NCI-H69 (cell line): ENCODE measurements at regions not wholly inside any gene's neighbourhood (a gene's known extent, or its start where the extent isn't known, plus 50 kb on each side); places are given as distances from the start of the nearest gene placed in this dataset.

Source experiments
- DNase-seq: peaks from one replicate; lab custom pipeline; 2025; lab: John Stamatoyannopoulos, UW

DNA sequence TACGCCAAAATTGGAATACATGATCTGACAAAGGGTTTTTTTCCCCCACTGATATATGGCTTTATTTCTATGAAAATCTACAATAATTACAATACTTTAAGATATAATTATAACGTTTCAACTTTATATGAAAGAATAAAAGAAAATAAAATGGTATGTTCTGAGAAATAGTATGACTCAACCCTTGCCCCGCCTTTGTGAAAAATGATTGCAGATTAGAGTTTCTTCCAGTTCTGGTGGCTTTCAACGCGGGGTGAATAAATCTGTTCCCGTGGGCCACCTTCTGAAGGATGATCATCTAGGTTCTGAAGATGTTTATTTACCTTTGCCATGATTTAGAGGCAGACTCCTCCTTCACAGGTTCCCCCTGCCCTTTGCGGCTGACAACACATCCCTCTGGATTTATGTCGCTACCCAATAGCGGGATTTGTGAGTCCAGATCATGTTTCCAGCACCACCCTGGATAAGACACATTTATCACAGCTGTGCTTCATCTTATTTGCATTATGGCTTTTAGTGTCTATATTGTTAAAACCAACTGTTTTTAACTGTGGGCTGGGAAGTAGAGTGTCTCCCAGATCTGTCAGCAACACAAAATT is 607.0 kb upstream of the KIRREL3 start:
- peak; percentile 91 for DNase-seq

DNA sequence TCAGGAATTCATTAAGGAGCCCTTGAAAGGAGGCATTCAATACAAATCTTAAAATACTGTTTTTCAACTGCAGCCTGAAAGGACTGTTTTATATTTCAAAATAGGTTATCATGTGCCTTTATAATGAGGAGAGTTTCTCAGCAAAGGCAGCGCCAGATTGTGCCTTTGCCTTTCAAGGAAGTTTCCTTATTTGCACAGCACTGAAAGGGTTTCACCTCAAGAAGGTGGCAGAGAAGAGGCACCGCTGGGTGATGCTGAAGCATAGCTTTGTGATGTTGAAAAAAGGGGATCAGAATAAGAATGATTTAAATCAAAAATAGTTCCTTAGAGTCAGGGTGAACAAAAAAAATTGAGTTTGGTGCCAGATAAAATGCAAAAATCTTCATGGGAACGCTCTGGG is 601.0 kb upstream of the KIRREL3 start:
- peak; percentile 61 for DNase-seq

DNA sequence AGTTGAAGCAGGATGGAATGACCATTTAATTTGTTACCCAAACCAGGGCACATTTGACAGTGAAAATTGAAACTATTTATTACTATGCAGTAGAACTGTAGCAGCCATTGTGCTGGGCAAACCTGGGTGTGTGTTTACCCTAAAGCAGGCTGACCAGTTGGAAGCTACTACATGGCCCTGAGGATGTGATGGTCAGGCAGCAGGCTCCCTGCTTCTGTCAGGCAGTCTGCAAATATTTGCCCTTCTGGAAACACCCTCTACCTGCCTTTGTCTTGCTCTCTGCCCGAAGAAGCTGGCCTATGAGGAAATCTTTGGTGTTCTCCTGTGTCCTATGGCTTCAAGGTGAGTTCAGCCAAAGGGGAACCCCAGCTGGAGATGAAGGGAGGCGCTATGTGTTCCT is 600.1 kb upstream of the KIRREL3 start:
- DNase-seq = peak; percentile 82

DNA sequence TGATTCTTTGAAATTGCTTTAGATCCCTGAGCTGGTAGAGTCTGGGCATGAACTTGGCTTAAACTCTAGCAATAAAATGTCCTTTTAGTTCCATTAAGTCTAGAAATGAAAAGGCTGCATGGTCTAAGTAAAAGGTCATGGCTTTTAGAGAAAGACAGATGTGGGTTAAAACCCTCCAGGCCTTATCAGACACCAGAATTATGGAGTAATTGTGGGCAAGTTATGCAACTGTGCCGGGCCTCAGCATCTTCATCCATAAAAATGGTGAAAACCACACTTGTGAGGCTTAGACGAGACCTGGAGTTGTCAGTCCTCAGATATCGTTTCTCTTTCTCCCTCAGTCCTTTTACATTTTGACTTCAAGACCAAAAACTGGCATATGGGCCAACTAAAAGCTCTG is 597.9 kb upstream of the KIRREL3 start:
- DNase-seq = no peak

DNA sequence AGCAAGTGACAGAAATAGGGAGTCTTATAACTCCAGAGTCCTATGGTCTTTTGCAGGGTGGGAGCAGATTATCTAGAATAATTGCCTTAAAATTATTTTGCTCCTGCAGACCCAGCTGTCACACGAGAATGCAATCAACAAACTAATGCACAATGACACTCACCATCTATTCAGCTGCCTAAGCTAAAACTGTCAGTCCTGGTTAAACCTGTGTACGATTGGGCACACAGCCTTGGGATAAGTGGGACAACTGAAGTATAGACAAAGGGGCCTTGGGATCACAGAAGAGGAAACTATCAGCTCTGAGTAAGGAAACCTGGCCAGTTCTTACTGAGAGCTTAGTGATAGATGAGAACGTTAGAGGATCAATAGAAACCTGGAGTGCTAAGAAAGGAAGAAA is 595.9 kb upstream of the KIRREL3 start:
- no peak for DNase-seq

DNA sequence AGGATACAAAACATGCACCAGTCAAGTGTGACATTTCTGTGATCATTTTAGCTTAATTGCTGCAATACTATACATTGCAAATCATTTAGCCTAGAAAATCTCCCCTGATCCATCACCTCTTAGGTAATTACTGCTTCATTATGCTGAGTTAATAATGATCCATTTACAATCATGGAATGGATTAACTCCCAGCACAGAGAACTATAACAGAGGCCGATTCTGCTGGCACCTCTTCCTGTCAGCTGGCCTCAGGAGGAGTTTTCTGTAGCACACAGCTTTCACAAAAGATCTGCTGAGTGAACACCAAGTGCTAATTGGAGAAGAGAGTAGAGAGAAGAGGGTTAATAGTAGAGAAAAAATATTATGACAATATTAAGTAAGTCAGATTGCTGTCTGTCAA is 591.8 kb upstream of the KIRREL3 start:
- DNase-seq = peak; percentile 66

DNA sequence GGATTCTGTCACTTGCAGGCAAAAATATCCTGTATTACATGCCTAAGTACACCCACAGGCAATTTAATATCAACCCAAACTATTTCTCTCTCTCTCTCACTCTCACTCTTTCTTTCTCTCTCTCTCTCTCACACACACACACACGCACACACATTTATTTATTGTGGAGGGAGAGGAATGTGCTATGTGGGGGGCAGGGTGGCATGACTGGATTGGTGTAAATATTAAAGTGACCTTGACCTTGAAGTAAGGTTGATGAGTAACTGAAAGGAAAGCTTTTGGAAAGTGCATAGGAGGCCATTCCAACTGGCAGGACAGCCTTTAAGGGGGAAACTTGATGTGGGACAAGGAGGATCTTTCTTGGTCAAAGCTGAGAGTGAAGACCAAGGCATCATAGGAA is 589.7 kb upstream of the KIRREL3 start:
- no peak for DNase-seq

DNA sequence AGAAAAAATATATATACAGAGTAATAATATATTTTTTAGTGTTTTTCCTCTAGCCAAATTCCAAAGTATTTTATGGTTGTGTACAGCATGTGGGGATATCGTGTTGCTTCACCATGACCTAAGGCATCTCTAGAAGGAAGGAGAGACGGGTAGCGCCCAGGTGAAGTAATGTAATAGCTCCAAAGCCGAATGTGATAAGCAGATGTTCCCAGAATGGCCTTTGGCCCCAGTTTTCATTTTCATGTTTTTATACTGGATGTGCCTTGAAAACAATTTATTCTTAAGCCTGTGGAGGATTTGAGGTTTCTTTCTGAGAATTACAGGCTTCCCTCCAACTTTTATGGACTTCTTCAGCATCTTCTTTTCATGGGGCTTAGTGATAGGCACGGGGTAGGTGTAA is 587.9 kb upstream of the KIRREL3 start:
- DNase-seq = no peak

DNA sequence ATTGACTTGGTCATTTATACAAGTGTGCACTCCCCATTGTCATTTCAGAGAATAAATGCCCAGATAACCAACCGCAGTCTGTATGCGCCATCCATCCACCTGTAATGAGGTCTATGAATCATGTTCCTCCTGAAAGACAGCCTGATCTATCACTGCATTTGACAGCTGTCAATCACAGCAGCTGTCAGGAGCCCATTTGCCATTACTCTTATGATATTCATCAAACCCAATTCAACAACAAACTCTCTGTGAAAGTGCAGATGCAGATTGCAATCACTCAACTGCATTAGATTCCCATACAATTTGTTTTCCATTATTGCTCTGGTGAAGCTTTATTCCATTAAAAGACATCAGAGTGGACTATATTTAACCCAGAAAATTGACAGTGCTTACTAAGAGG is 586.9 kb upstream of the KIRREL3 start:
- no peak for DNase-seq

DNA sequence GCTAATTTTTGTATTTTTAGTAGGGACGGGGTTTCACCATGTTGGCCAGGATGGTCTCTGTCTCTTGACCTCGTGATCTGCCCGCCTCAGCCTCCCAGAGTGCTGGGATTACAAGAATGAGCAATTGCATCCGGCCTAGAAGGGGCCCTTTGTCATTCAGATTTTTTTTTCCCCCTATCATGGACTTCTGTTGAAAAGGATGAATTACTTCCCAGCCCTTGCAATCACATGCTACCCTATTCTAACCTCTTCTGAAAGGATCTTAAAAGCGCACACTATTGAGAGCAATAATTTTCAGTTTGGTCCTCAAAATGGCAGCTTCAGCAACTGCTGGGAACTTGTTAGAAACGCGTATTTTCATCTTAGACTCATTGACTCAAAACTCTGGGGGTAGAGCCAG is 575.6 kb upstream of the KIRREL3 start:
- DNase-seq = no peak

DNA sequence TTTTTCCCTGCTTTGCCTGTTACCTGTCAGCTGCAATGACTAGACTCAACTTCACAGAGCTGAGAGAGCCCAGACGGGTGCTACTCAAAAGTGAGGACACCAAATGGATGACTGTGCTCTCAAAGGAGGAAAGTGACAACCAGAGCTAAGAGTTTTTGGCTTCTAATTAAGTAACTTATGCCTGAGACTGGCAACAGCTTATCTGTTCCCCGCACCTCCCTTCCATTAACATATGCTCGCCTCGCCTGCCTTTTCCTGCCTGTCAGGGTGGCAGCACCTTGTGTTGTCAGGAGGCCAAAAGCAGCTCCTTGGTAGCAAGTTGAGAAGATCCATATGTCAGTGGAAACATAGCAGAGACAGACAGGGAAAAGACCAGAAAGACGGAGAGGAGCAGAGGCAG is 573.9 kb upstream of the KIRREL3 start:
- DNase-seq = no peak

DNA sequence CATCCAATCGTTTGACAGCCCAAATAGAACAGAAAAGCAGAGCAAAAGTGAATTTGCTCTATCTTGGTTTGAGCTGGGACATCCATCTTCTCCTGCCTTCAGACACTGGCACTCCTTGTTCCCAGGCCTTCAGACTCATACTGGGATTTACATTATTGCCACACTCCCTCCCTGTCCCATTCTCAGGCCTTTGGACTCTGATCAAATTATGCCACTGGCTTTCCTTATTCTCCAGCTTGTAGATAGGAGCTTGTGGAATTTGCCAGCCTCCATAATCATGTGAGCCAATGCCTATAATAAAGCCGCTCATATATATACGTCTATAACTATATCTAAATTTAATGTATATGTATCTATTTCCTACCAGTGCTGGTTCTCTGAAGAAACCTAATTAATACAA is 568.3 kb upstream of the KIRREL3 start:
- DNase-seq = no peak

DNA sequence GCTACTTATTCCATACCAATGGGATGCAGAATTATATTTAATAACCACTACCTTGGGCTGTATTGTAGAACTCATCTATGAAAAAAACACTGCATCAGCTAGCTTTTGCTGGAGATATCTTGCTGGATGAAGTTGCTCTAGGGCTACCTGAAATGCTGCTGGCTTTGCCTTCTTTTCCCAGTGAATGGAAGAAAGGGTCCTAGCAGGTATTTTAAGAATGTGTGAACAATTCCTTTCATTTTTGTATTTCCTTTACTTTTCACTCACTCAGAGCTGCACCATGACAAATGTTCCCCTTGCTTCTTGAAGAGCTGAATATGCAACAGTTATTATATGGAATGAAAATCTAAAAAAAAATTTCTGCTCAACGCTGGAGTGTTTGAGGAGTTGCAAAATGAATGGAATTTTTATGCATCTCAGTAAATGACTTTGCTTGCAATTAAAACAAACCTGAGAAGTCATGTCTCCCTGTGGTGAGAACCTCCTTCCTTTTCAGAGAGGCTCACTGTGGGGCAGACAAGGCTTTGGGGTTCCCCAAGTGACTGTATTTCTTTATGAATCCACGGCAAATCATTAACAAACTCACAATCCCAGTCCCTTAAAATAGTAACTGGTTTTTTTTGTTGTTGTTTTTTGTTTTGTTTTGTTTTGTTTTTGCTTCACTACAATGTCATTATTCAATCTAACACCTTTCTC is 566.8 kb upstream of the KIRREL3 start:
- DNase-seq = no peak

DNA sequence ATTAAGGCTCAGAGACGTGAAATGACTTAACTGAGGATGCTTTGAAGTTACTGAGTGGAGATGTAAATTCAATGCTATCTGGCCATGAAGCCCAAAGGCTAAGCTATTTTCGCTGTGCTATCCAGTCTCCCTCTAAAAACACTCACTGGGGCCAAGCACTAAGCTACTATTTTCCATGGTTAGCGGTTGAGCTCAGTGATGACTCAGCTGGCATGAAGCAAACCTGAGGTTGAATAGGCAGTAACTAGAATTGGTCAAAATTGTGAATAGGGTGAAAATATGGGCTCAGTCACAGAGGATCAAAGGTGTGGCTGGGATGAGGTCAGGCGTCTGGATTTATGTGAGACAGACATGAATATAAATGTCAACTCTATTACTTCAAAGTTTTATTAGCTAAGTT is 564.2 kb upstream of the KIRREL3 start:
- DNase-seq = no peak

DNA sequence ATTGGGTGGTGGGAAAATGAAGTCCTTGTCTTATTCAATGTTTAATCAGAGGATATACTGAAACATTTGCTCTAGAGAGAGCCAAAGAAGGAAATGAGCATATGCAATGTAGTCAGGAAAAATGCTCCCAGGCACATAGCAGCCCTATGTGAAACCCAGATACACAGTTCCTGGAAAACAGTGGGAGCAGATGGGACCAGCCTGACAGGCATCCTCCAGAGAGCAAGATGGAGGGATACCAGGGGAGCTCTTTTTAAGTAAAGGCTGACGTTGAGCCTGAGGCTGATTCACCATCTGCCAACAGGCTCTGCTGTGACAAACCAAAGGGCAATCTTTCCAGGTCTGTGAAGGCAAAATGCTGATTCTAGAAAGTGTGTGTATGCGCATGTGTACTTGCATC is 559.4 kb upstream of the KIRREL3 start:
- DNase-seq = peak; percentile 56

DNA sequence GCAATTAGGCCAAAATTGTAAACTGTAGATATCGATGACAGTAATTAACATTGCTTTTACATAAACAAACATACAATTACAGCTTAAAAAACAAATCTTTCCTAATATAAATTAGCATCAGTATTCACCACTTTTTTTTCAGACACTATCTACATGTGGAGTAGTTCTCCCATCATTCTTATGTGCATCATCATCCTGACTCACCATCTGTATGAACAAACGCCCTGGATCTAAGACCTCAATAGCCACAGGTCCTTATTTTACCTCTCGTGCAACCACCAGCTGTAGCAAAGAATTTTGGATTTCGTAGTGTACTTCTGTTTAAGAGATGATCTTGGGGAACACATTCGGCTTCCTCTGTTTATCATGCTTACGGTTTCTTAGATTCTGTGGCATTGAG is 551.9 kb upstream of the KIRREL3 start:
- no peak for DNase-seq

DNA sequence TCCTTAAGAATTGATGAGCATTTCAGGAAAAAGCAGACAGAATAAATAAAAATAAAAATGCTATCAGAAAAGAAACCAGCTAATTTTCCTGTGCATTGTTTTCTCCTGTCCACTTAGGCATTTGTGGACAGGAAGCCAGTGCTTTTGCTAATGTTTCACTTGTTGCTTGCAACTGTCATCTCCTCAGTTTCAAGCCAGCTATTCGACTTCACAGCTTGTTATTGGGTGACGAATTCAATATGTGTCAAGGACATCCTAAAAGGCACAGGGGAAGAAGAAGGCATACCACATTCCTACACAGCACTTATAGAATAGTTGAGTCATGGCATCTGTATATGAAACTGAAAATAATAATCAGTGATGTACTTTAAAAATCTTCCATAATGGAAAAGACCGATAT is 530.6 kb upstream of the KIRREL3 start:
- no peak for DNase-seq

DNA sequence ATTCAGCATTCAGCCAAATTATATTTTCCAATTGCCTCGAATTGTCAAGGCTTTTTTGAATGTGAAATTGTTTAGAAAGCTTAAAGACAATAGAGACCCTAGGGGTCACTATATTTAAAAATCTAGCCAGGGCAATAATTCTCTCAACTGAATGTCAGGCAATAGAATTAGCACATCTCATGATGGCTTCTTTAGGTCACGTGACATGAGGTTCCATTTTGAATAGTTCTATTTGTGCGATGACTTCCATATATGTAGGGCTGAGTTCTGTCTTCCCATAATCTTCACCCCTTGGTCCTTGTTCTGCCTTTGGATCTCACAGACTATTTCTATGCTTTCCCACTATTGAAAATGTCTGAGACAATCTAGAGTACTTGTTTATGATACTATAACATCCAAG is 527.7 kb upstream of the KIRREL3 start:
- DNase-seq = no peak

DNA sequence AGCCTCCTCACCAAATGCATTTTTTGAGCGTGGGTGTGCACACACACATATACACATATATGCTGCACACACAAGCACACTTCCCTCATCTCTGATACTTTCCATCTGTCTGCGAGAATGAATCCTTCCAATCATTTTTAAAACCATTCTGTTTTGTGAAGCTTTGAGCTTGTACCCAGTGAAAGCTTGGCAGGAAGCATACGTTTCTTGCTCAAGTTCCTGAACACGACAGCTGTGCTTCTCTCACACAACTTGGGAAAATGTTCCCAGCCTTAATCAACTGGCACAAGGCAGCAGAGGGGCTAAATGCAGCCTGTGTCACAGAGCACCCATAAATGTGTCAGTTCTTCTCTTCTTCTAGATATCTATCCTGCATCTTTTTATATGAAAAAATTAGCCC is 524.0 kb upstream of the KIRREL3 start:
- no peak for DNase-seq

DNA sequence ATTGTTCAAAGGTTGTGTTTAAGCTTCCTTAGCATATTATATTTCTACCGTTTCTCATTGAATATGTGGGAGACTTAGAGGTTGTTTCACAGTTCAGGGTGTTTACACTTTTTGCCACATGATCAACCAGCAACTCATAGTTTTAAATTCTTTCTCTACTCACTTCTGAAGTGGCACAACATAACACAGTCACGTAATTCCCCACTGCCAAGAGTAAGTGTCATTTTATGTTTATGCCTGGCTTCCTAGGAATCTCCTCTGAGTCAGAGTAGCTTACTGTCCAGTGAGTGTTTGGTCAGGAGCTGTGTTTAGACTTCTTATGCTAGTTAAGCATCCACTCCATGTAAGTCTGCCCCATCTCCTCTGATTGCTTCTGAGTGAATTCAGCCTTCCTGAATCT is 520.8 kb upstream of the KIRREL3 start:
- no peak for DNase-seq

DNA sequence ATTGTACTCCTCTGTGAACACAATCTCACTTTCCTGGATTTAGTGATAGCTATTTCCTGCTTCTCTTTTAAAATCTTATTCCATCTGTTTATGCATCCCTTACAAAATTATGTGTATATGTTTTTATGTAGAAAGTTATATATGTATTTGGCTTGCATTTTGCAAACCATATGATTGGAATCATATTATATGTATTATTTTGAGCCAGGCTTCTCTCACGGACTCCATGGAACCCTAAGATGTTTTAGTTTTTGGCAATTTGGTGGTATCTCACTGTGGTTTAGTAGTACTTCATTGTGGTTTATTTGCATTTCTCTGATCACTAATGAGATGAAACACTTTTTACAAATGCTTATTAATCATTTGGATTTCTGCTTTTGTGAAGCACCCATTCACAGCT is 507.3 kb upstream of the KIRREL3 start:
- no peak for DNase-seq

DNA sequence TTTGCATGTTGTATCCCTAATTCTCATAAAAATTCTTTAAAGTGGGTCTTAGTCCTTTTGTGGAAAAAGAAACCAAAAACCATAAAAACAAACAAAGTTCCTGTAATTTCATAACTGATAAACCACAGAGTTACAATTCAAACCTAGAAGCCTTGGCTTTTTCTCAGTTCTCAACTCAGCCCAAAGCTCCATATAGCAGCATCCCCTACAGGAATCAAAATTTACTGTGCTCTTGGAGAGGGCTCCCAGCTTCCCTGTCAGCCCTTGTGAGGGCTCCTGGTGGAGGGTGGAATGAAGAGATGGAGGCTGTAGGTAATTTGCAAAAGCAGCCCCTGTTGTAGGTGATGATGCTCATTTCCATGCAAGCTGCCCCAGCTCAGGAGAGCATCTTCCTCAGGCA is 506.1 kb upstream of the KIRREL3 start:
- peak; percentile 33 for DNase-seq

DNA sequence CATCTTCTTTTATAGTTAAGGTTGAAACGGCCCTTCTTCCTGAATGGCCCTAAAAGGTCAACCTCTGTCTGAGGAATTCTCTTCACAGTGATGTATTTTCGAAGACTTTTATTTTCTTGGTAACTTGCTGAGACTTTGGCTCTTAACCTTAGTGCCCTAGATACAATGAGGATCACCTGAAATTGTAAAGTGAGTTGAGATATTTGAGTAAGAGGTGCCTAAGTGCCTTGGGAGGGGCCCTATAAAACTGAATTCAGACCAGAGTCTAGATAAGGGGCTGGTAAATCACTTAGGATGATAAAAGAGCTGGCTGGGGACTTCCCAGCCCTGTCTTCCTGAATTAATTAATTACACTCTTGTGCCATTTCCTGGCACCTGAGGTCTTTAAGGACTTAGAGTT is 505.6 kb upstream of the KIRREL3 start:
- DNase-seq = peak; percentile 41

DNA sequence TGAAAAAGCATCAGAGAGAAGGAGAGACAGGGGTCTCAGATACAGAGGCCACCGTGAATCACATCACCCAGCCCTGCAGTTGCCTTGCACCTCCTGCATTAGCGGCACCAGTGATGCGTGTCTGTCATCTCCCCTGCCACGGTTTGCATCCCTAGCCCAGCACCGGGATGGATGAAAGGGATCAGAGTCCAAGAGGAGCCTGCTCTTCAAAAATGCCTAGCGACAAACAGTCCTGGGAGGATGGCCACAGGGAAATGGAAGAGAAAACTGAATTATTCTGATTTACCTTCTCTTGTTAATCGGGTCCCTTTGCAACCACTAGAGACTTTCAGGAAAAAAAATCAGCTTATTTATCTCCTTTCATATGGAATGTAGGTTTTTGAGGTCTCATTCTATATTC is 495.6 kb upstream of the KIRREL3 start:
- no peak for DNase-seq
